Activated naive CD4-positive, alpha-beta T cell treated with anti-CD3 and anti-CD28 coated beads, Interleukin-2, amount 50 U/mL, for 24 hours (primary cell): ENCODE measurements at regions not wholly inside any gene's neighbourhood (a gene's known extent, or its start where the extent isn't known, plus 50 kb on each side); places are given as distances from the start of the nearest gene placed in this dataset.
A peak's percentile ranks its signal among the peaks of the same experiment; 100 is the strongest.

ENCODE experiments used
- H3K27ac Mint-ChIP-seq: one replicate; pipeline ENCODE4 v1.8.0; 2021; ENCODE audit warnings: mild to moderate bottlenecking, mixed read lengths
- H3K27me3 Mint-ChIP-seq: one replicate; pipeline ENCODE4 v1.8.0; 2021; ENCODE audit warnings: mixed read lengths
- H3K36me3 Mint-ChIP-seq: one replicate; pipeline ENCODE4 v1.8.0; 2021; ENCODE audit warnings: mixed read lengths
- H3K4me1 Mint-ChIP-seq: one replicate; pipeline ENCODE4 v1.8.0; 2021; ENCODE audit warnings: mixed read lengths
- H3K4me3 Mint-ChIP-seq: one replicate; pipeline ENCODE4 v1.8.0; 2021; ENCODE audit warnings: mild to moderate bottlenecking, mixed read lengths
- H3K9me3 Mint-ChIP-seq: one replicate; pipeline ENCODE4 v1.8.0; 2021; ENCODE audit warnings: mixed read lengths

DNA sequence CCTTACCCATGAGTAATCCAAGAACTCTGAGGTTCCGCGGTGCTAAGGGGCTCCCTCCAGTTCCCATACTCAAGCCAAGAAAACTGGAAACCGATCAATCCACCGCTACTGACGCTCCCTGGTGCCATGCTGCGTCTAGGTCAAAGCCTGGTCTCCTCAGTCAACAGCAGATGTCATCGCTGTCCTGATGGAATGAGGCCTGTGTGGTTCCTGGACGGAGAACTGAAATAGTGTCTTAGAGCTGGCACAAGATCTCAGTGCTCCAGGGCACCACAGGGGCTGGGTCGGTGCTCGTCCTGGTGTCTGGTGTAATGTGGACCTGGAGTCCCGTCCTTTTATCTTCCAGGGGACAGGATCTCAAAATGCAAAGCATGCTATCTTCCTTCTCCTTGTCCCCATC is 373.9 kb upstream of the CFAP20DC start:
- Mint-ChIP-seq H3K4me3 (no peak overlapping the region), H3K27ac (no peak overlapping the region), H3K27me3 (no peaks in the 10 kb centered on the region), H3K36me3 (peaks cover 2% of the 10 kb centered on the region), H3K9me3 (no peaks in the 10 kb centered on the region), H3K4me1 (peaks cover 67% of the 10 kb centered on the region)

GRCh38 chr3:59422312-59422711 is 372.5 kb upstream of the CFAP20DC start:
- no peak overlapping the region for H3K4me3 Mint-ChIP-seq
- no peaks in the 10 kb centered on the region for H3K27me3 Mint-ChIP-seq
- H3K4me1 Mint-ChIP-seq: peaks cover 53% of the 10 kb centered on the region
- H3K27ac Mint-ChIP-seq: no peak overlapping the region
- peaks cover 2% of the 10 kb centered on the region for H3K36me3 Mint-ChIP-seq
- H3K9me3 Mint-ChIP-seq: no peaks in the 10 kb centered on the region

GRCh38 chr3:59418836-59419235 is 369.0 kb upstream of the CFAP20DC start:
- Mint-ChIP-seq H3K9me3 (no peaks in the 10 kb centered on the region), H3K4me1 (peaks cover 20% of the 10 kb centered on the region), H3K27me3 (no peaks in the 10 kb centered on the region), H3K36me3 (peaks cover 2% of the 10 kb centered on the region), H3K4me3 (no peak overlapping the region), H3K27ac (no peak overlapping the region)

DNA sequence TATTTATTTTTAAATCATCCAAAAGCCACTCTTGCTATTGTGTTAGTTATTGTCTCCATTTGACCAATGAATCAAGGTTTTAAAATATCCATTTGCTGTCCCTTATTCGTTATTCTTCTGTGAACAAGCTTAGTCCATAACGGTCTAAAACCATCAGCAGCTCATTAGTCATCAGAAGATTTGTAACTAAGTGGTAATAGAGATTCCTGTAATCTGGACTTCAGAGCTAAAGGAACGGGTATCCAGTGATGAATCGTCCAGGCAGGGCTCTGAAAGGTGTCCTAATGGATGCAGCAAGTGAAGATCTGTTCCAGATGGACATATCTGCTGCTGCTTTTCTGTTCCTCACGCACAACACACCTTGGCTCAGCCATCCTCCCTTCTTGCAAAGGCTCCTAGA is 362.7 kb upstream of the CFAP20DC start:
- Mint-ChIP-seq H3K27ac (no peak overlapping the region), H3K36me3 (no peaks in the 10 kb centered on the region), H3K4me1 (peaks cover 10% of the 10 kb centered on the region), H3K4me3 (no peak overlapping the region), H3K9me3 (no peaks in the 10 kb centered on the region), H3K27me3 (no peaks in the 10 kb centered on the region)

DNA sequence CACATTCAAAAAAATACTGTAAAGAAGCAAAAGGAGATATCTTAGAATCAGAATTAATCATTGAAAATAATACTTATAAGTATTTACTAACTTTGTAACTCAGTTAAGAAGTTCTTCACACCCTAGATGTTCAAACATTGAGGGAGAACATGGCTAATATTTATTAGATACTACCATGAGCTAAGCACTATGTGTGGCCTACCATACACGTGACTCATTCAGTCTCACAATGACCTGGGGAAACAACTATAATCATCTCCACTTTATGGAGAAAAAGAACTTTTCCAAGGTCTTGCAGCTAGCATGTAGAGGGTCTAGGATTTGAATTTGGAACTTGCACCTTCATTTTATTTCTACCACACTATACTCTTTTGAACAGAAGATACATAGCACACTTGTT is 361.9 kb upstream of the CFAP20DC start:
- no peaks in the 10 kb centered on the region for H3K9me3 Mint-ChIP-seq
- no peaks in the 10 kb centered on the region for H3K36me3 Mint-ChIP-seq
- H3K27me3 Mint-ChIP-seq: no peaks in the 10 kb centered on the region
- H3K4me3 Mint-ChIP-seq: no peak overlapping the region
- no peak overlapping the region for H3K27ac Mint-ChIP-seq
- peaks cover 17% of the 10 kb centered on the region for H3K4me1 Mint-ChIP-seq

- Mint-ChIP-seq H3K4me1 (peaks cover 20% of the 10 kb centered on the region), H3K9me3 (no peaks in the 10 kb centered on the region), H3K27me3 (no peaks in the 10 kb centered on the region), H3K27ac (no peak overlapping the region), H3K4me3 (no peak overlapping the region), H3K36me3 (no peaks in the 10 kb centered on the region)
Measured at GRCh38 chr3:59411186-59411585, 361.4 kb upstream of the CFAP20DC start.

GRCh38 chr3:59408047-59408624 is 358.3 kb upstream of the CFAP20DC start:
- Mint-ChIP-seq H3K36me3 (no peaks in the 10 kb centered on the region), H3K27ac (no peak overlapping the region), H3K9me3 (no peaks in the 10 kb centered on the region), H3K4me1 (peaks cover 20% of the 10 kb centered on the region), H3K27me3 (no peaks in the 10 kb centered on the region), H3K4me3 (no peak overlapping the region)

- Mint-ChIP-seq H3K4me1 (peaks cover 20% of the 10 kb centered on the region), H3K9me3 (no peaks in the 10 kb centered on the region), H3K27ac (no peak overlapping the region), H3K36me3 (no peaks in the 10 kb centered on the region), H3K27me3 (no peaks in the 10 kb centered on the region), H3K4me3 (no peak overlapping the region)
Measured at GRCh38 chr3:59407425-59407824, 357.6 kb upstream of the CFAP20DC start.

DNA sequence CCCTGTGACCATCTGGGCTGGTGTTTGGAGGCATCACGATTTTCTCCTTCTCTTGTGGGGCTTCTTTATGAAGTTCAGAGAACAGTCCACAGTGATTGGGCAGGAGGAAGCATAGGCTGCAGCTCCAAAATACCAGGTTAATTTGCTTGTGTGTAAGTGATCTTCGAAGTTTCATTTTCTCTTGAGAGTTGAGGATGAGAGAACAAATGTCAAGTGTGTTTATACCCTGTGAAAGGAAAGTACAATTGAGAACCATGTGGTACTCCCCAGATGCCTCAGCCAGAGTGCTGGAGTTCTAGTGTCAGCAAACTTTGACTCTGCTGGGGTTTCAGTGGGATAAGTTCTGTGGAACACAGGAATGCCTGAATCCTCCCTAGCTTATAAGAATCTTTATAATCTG is 357.1 kb upstream of the CFAP20DC start:
- peaks cover 20% of the 10 kb centered on the region for H3K4me1 Mint-ChIP-seq
- H3K27me3 Mint-ChIP-seq: no peaks in the 10 kb centered on the region
- H3K36me3 Mint-ChIP-seq: no peaks in the 10 kb centered on the region
- H3K27ac Mint-ChIP-seq: peak overlapping the region; percentile 8
- no peak overlapping the region for H3K4me3 Mint-ChIP-seq
- no peaks in the 10 kb centered on the region for H3K9me3 Mint-ChIP-seq

DNA sequence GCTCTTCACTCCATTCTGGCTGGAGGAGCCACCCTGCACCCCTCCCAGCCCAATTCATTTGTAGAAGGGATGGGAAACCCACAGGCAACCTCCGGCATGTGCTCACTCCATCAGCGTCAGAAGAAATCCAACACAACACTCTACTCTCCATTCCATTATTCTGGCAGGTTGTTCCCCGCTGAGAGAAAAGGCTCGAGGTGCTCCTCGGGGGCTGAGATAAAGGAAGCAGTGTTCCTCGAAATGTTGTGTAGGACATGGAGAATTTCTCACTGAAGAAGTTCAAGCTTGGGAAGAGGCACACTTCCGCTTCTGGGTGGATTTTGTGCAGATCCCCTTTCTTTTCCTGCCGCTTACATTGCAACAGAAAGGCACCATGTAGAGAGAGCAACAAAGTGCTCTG is 355.0 kb upstream of the CFAP20DC start:
- H3K27me3 Mint-ChIP-seq: no peaks in the 10 kb centered on the region
- no peaks in the 10 kb centered on the region for H3K36me3 Mint-ChIP-seq
- H3K4me3 Mint-ChIP-seq: no peak overlapping the region
- no peaks in the 10 kb centered on the region for H3K9me3 Mint-ChIP-seq
- H3K27ac Mint-ChIP-seq: no peak overlapping the region
- H3K4me1 Mint-ChIP-seq: peaks cover 15% of the 10 kb centered on the region

DNA sequence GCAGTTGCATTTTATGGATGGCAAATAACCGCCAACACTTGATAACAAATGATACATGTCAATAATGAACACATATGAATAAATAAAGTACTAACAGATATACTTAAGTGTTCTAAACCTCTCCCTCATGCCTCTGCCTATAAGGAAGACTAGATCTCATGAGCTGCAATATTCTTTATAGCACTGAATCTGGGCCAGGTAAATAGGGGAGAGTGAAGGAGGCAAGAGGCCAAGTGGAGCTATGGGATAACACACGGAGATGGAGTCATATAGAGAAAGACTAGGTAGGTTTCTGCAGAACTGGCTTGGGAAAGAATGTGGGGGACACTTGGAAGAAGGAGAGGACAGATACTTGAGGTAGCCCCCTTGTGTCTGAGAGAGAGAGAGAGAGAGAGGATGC is 354.2 kb upstream of the CFAP20DC start:
- H3K4me1 Mint-ChIP-seq: peaks cover 15% of the 10 kb centered on the region
- H3K27me3 Mint-ChIP-seq: no peaks in the 10 kb centered on the region
- no peak overlapping the region for H3K4me3 Mint-ChIP-seq
- H3K36me3 Mint-ChIP-seq: no peaks in the 10 kb centered on the region
- H3K9me3 Mint-ChIP-seq: no peaks in the 10 kb centered on the region
- H3K27ac Mint-ChIP-seq: no peak overlapping the region

- Mint-ChIP-seq H3K27me3 (no peaks in the 10 kb centered on the region), H3K27ac (no peak overlapping the region), H3K36me3 (no peaks in the 10 kb centered on the region), H3K4me1 (peaks cover 5% of the 10 kb centered on the region), H3K4me3 (no peak overlapping the region), H3K9me3 (no peaks in the 10 kb centered on the region)
Measured at GRCh38 chr3:59401924-59402323, 352.1 kb upstream of the CFAP20DC start.

DNA sequence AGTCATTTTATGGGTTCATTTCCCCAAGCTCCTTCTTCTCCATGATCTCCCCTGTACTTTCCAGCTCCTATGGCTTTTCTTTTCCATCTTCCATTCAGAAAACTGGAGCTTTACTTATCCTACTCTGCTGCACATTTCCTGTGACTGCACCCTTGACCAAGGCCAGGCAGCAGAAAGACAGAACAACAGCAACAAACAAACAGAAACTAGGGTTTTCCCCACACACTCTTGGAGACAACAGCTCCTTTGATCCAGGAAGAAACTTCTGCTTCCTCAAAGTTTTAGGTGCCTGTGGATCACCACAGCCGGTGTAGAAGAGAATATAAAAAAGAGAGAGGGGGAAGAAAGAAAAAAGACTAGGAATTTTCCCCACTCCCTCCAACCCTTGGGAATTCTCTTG is 342.3 kb upstream of the CFAP20DC start:
- H3K36me3 Mint-ChIP-seq: peaks cover 2% of the 10 kb centered on the region
- peak overlapping the region; percentile 12 for H3K27ac Mint-ChIP-seq
- H3K4me3 Mint-ChIP-seq: no peak overlapping the region
- H3K9me3 Mint-ChIP-seq: peaks cover 14% of the 10 kb centered on the region
- peaks cover 27% of the 10 kb centered on the region for H3K4me1 Mint-ChIP-seq
- no peaks in the 10 kb centered on the region for H3K27me3 Mint-ChIP-seq

GRCh38 chr3:59391131-59391530 is 341.3 kb upstream of the CFAP20DC start:
- Mint-ChIP-seq H3K36me3 (no peaks in the 10 kb centered on the region), H3K27me3 (no peaks in the 10 kb centered on the region), H3K4me3 (no peak overlapping the region), H3K27ac (no peak overlapping the region), H3K9me3 (peaks cover 9% of the 10 kb centered on the region), H3K4me1 (peaks cover 37% of the 10 kb centered on the region)

DNA sequence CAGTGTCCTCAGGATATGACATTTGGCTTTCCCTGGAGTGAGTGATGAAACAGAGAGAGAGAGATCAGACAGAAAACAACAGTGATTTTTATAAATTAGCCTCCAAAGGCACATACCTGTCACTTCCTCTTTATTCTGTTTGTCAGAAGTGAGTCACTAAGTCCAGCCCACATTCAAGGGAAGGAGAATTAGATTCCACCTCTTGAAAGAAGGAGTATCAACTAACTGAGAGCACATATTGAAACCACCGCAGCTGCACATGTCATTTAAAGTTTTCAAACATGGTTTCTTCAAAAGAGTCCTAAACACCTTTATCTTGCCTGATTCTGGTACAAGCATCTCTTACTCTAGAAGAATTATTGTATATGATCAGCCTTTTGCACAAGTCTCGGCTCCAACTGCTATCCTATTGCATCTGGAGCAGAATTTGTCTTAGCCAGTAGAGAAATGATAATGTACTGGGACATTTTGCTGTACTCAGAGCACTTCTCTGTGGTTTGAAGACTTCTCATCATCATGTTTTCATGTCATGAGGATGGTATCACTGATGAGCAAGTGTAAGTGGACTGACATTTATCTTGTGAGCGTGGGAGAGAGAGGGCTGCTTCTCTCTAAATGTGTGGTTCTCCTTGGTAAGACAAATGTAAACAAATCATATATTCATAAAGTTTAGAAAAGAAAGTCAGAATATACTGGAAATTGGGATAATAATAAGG is 338.9 kb upstream of the CFAP20DC start:
- Mint-ChIP-seq H3K9me3 (peaks cover 8% of the 10 kb centered on the region), H3K36me3 (no peaks in the 10 kb centered on the region), H3K27me3 (no peaks in the 10 kb centered on the region), H3K27ac (peak overlapping the region; percentile 98), H3K4me1 (peaks cover 60% of the 10 kb centered on the region), H3K4me3 (peak overlapping the region; percentile 74)

GRCh38 chr3:59386165-59386564 is 336.3 kb upstream of the CFAP20DC start:
- no peaks in the 10 kb centered on the region for H3K27me3 Mint-ChIP-seq
- H3K9me3 Mint-ChIP-seq: peaks cover 4% of the 10 kb centered on the region
- peaks cover 67% of the 10 kb centered on the region for H3K4me1 Mint-ChIP-seq
- H3K27ac Mint-ChIP-seq: peak overlapping the region; percentile 96
- H3K36me3 Mint-ChIP-seq: no peaks in the 10 kb centered on the region
- peak overlapping the region; percentile 59 for H3K4me3 Mint-ChIP-seq

GRCh38 chr3:59385547-59385946 is 335.7 kb upstream of the CFAP20DC start:
- H3K27ac Mint-ChIP-seq: no peak overlapping the region
- H3K4me1 Mint-ChIP-seq: peaks cover 67% of the 10 kb centered on the region
- no peak overlapping the region for H3K4me3 Mint-ChIP-seq

More at GRCh38 chr3:59385547-59385946, 335.7 kb upstream of the CFAP20DC start:
- no peaks in the 10 kb centered on the region for H3K27me3 Mint-ChIP-seq
- no peaks in the 10 kb centered on the region for H3K36me3 Mint-ChIP-seq
- peaks cover 3% of the 10 kb centered on the region for H3K9me3 Mint-ChIP-seq
